ENCODE measurements at regions not wholly inside any gene's neighbourhood (a gene's known extent, or its start where the extent isn't known, plus 50 kb on each side); places are given as distances from the start of the nearest gene placed in this dataset.

- DNase-seq: no peak
- Histone ChIP-seq H3K4me3 (no peak overlapping the region), H3K27ac (no peak overlapping the region), H3K9me3 (no peaks in the 10 kb centered on the region), H3K27me3 (no peaks in the 10 kb centered on the region), H3K36me3 (no peaks in the 10 kb centered on the region), H3K4me1 (no peaks in the 10 kb centered on the region)
- TF ChIP-seq POLR2A (IDR thresholded peaks at IDR 0.05): no peak
- TF ChIP-seq CTCF (IDR thresholded peaks at IDR 0.05): no peak
Measured at GRCh38 chr6:63521475-63522210, 50.6 kb upstream of the LOC128125822 start.

Data from Peyer's patch (tissue), 4 donors.